Effector CD8-positive, alpha-beta T cell (primary cell): ENCODE measurements at regions not wholly inside any gene's neighbourhood (a gene's known extent, or its start where the extent isn't known, plus 50 kb on each side); places are given as distances from the start of the nearest gene placed in this dataset.

ENCODE experiments used
- DNase-seq: peaks from one replicate; lab custom pipeline; 2025; lab: John Stamatoyannopoulos, UW

DNA sequence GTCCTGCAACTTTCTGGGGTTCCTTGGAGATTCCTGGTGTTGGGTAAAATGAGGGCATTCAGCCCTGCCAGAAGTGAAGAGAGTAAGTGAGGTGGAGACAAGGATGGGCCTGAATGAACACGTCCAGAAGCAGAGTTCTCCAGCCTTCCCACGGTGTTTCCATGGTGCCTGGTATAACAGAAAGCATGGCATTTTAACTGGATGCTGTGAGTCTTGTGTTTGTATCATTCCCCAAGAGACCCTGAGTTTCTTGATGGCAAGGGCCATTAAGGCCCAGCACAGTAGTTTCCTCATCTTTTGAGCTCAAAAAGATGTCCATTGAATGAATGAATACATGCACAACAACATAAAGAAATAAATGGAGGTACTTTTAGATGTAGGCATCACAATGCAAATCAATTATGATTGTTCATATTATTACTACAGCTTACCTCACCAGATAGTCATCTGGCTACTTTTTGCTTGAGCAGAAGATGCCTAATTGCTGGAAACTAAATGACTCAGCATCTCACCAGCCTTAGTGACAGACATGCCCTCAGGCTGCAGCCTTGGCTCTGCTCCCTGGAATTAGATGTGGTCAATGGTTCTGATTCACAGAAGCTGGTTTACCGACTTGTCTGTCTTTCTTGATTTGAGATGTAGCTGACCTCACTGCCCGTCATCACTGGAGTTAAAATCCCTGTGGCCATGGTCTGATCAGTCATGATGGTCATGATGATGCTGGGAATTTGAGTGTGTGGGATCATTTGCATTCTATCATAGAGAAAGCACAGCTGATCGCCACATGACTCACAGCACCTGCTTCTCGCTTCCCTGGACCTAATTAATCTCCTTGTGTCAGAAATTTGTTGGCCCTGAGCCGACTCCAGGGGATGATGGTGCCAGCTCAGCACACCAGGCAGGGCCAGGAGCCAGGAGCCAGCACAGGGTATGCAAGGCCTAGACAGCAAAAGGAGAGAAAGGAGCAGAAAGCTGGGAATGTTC, 83.9 kb downstream of the CXCL12 start:
- no peak for DNase-seq

DNA sequence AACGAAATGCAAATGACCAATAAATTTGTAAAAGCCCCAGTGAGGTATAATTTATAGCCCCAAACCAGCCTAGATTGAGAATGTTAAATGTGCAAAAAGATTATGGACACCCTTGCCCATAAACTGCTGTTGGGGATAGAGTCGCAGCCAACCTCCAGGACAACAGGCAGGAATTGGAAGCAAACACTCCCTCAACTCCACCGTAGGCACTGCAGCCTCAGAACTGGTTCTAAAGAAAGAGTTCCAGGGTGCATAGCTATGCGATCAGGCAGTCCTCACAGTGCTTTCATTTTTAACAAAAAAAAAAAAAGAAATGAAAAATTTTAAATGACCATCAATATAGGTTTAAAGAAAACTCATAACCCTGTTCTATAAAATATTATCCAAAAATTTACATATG, 86.2 kb downstream of the CXCL12 start:
- no peak for DNase-seq

GRCh38 chr10:44297963-44298362, 86.9 kb downstream of the CXCL12 start:
- no peak for DNase-seq

DNA sequence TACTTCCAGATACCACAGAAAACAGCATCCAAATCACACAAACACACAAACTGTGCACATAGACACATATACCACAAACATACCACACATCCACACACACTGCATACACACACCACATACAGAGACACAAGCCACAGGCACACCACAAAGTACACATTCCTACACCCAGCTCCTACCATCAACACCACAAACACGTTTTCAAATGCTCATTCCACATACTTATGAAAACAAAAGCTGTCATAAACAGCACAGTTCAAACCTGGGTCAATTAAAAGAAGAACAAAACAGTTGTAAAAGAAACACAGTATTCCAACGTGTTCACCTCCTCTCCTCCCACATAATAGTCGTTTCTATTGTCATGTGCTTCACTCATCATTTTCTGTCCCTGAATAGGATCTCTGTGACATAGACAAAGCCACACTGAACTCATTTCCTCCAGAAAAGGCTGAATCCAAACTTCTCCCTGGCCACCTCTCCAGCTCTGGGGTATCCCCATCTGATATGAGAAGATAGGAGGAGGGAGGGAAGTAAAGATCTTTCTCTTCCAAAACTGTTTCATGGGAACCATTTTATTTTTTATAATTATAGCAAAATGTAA, 89.2 kb downstream of the CXCL12 start:
- no peak for DNase-seq

GRCh38 chr10:44294726-44295412, 90.0 kb downstream of the CXCL12 start:
- DNase-seq: no peak

DNA sequence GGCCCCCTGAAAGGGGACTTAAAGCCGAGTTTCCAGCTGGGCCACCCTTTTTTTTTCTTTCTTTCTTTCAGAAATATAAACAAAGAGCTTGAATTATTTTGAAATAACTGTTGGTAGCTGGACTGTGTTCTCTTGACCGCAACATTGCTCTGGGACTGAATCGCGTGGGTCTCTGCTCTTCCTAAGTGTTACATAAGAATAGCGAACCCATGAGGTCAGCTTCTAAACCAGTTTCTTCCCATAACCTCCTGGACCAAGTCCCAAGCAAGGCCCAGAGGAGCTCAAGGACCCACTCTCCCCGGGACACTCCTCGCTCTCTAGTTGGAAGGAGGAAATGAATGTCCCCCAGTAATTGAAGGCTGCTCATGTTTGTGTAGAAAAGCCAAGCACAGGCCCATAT, 91.1 kb downstream of the CXCL12 start:
- no peak for DNase-seq

GRCh38 chr10:44293306-44293778, 91.6 kb downstream of the CXCL12 start:
- DNase-seq: no peak

DNA sequence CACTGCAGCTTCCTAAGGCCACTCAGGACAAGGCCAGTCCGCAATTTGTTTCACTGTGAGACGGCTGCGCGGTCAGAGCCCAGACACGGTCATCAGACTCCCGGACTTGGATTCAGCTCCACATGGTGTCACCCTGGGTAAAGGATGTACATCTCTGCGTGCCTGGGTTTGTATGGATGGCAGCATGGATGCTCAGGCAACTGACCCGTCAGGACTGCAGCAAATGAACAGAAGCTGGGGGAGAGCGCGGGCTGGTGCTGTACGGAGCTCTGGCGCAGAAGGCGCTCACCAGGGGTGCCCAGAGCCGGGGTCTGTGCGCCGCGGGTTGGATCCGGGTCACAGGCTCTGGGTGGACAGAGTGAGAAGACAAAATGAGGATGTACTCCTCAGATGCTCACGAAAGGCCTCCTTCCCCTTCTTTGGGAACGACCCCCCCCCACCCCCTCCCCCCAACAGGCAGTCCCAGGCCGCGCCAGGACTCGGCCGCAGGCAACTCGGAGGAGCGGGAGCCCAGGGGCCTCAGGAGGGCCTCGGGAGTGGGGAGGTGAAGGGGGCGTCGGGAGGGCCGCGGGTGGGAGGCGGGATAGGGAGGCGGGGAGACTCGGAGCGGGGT, 92.4 kb downstream of the CXCL12 start:
- no peak for DNase-seq

- no peak for DNase-seq
Measured at GRCh38 chr10:44291091-44291490, 93.8 kb downstream of the CXCL12 start.

GRCh38 chr10:44289125-44289524, 95.8 kb downstream of the CXCL12 start:
- no peak for DNase-seq

DNA sequence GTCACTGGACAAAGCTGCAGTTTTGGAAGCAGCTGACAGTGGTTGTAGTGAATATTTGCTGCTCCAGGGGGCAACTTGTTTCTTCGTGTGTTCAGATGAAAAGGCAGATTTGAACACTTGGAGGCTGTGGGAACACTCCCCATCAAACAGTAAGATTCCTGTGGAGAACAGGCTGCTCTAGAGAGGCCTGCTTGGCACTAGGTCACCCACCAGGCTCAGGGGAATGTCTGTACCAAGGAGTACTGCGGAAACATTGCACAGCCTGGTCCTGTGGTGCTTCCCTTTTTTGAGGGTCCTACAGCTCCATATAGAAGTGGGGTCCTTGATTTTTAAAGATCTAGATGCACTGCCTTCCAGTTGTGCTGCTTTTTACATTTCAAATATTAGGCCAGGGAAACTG, 97.5 kb downstream of the CXCL12 start:
- no peak for DNase-seq

DNA sequence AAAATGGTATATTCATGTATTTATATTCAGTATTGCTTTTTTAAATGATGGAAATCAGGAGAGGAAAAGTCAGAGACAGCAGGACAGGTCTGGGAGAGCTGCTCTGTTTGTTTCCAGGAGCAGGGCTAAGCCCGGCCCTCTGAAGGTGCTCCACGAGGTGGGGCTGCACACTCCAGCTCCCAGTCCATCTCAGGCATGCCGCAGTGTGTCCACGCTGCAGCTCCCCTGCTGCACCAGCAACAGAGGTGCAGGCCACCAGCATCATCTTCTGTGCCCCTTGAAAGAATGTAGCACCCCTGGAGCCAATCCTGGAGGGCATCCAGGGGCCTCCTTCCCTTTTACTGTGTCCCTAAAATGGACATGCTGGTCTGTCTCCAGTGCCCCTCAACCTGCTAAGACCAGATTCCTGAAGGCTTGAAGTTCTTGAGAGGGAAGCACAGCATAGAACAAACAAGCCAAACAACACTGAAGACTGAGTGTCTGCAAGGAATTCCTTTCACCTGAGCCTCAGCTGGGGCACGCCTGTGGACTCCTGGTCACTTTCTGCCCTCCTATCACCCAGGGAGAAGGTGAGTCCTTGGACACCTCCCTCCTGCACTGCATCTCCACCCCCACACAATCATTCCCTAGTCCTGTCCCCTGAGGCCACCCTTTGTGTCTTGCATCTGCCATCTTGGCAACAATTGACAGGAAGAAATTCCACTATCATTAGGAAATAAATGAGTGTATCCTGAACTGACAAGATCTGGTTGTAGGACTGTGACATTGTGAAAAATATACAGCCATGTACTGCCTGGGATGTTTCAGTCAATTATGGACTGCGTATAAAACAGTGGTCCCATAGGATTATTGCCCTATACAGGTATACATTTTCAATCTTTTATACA, 100.5 kb downstream of the CXCL12 start:
- DNase-seq: no peak

DNA sequence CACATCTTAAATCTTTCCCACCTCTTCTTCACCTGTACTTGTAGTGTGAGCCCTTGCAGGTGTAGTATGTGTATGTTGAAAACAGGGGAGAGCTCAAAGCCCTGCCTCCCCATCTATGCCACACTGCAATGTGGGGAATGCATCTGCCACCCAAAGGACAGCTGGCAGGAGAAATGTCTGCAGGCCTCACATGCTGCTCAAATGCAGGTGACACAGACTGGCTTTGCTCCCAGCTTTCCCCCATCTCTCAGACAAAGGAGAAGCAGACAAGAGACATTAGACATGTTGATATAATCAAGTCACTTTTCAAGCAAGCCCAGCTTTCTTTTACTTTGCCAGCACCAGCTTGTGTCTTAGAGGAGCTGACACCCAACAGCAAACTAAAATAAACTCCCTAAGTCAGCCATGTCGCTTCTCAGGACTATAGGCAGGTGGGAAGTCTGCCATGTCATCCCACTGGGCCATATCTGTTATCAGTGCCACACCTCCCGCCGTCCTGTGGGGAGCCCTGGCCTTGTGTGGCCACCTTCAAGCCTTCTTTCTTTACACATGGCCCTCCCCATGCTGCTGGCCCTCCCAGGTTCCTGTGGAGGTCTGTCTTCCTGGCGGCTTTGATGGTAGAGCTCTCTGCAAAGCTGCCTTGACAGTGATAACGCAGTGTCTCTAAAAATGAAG, 102.1 kb downstream of the CXCL12 start:
- DNase-seq: no peak

DNA sequence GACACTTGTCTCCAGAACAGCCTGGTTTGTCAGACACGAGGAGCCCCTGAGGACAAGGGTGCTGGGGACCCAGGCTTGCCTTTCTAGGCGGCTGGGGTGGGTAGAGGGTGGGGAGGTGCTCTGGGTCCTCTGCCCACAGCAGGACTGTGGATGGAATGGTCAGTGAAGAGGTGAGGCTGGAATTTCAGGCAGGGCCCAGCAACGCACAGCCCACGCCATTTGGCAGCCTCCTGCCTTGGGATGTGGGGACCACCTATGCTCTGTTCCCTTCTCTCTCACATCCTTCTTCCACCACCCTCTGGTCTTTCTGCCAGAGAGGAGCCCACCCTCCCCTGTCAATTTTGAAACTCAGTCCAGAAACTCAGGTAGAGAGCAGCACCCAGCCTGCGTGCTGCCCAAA, 103.2 kb downstream of the CXCL12 start:
- DNase-seq: no peak

DNA sequence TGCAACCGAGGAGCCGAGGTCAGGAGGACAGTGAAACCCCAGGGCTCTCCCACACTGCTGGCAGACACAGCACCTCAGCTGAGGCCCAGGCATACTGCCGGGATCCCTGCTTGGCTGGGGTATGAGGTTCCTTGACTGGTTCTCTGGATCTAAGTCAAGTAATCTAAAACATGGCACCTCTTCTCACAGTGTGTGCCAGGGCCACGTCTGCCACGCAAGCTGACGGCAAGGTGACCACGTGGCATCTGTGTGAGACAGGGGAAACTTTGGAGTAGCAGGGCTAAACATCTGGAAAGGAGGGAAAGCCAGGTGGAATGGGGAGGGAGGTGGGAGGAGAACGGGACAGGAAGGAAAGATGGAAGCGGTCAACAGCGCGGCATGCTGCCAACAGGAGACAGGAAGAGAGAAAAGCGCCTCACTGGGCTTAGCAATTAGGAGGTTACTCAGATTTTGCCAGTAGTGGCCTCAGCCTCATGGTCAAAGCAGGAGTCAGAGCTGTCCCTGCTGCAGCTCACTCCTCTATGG, 103.7 kb downstream of the CXCL12 start:
- no peak for DNase-seq

DNA sequence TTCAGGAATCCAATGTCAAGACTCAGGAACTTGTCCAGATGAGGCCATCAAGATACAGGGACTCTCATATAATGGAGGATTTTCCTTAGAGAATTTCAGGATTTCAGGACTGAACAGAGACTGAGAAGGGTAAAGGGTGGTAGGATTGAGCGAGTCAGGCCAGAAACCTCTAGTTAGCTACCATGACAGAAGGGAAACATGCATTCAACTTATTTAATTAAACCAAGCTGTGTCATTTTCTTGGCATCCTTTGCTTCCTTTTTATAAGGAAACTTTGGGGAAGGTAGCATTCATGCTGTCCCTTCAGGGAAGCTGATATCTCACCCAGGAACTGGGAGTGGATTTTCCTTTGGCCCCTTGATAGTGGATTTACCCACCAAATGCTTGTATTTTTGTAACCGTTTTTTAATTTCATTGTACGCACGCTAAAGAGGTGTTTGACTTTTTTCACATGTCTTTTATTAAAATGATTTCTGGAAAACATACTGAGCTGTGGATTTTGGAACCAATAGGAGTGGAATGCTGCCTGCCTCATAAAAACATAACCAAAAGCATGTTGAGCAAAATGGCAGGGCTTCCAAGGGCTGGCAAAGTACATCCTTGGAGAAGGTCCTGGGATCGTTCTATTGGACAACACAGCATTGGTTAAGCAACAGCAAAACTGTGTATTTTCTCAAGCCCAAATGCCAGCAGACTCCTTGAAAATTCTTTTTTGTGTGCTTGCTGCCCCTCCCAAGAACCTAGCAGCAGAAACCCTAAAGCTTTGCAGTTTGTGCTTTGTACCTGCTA, 104.5 kb downstream of the CXCL12 start:
- DNase-seq: no peak

DNA sequence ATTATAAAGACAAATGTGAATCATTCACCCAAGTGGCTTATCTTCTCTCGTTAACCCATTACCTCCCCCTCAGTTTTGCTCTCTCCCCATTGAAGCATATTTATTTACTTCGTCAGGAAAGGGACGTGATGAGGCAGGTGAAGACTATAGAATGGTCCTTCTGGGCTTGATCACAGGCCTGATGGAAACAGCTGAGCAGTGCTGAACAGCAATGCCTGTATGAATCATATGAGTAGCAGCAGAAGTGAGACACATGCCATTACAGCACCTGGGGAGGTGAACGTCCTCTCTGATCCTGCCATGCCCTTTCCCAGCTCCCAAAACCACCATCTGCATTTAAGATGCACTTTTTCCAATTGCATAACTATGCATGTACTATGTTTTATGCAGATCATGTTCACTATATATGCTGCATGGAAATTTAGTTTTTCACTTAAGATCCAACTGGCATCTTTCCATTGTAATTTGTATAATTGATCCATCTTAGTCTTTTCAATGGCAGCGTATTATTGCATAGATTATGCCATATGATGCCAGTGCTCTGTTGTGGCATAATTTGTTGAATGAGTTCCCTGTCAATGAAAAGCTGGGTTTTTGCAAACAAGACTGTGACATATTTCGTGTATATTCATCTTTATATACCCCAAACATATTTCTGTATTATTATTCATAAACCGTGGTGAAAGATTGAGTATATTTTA, 105.3 kb downstream of the CXCL12 start:
- no peak for DNase-seq

DNA sequence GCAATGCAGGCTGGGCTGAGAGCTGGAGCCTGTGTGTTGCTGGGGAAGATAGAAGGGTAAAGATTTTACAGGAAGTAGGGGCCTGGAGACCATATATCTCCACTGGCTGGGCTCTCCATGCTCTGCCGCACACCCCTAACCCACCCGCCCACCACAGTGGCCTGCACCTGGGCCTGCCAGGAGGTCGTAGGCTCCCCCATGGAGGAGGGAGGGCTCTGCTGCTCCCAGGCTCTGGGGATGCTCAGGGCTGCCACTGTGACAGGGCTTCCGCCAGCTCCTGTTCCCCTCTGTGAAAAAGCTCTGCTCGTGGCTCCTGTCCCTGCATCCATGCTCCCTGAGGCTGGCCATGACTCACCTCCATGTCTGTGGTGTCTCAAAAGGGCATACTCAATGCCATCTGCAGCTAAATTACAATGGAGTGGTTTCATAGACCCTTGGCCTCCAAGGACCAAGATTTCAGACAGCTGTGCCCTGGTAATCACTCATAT, 106.0 kb downstream of the CXCL12 start:
- no peak for DNase-seq
